H1 (cell line): ENCODE measurements at regions not wholly inside any gene's neighbourhood (a gene's known extent, or its start where the extent isn't known, plus 50 kb on each side); places are given as distances from the start of the nearest gene placed in this dataset.

Experiments
- EP300 ChIP-seq, 2 experiments: IDR thresholded peaks; 1 replicate in 1 of 2; 2 replicates in 1 of 2; pipeline ENCODE4 v1.6.1; 2011 to 2012; ENCODE audit warnings: low read depth in 2 of 2, low read length in 2 of 2, mild to moderate bottlenecking in 2 of 2, borderline replicate concordance in 1 of 2, inconsistent platforms in 1 of 2, moderate library complexity in 1 of 2

GRCh38 chr18:1425679-1426078 is 521.0 kb downstream of the ADCYAP1 start (continued):
- TF ChIP-seq EP300 (IDR thresholded peaks at IDR 0.05; ENCODE audit: borderline replicate concordance in 1 of 2, low read depth in 2 of 2, low read length in 2 of 2), result no peak
